ENCODE measurements at regions not wholly inside any gene's neighbourhood (a gene's known extent, or its start where the extent isn't known, plus 50 kb on each side); places are given as distances from the start of the nearest gene placed in this dataset.

DNA sequence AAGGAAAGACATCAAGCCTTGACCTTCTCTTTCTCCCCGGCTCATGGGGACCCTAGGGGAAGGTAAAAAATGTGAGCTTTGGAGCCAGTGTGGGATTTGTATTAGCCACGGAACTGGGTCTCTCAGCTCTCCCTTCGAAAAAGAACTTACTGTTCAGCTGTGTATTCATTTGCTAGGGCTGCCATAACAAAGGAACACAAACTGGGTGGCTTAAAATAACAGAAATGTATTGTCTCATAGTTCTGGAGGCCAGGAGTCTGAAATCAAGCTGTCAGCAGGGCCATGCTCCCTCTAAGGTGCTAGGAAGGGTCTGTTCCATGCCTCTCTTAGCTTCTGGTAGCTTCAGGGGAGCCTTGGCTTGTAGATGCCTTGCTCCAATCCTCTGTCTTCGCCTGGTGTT is 83.5 kb upstream of the SLC2A1 start:
- Histone ChIP-seq H3K4me3 (ENCODE audit: low read depth, low read length, poor library complexity, severe bottlenecking) (no peak overlapping the region), H3K36me3 (ENCODE audit: insufficient read depth, low read length, poor library complexity, severe bottlenecking) (no peaks in the 10 kb centered on the region), H3K9me3 (ENCODE audit: low read depth, low read length, poor library complexity, severe bottlenecking) (no peaks in the 10 kb centered on the region), H3K27ac (ENCODE audit: low read depth, low read length, poor library complexity, severe bottlenecking) (no peak overlapping the region), H3K4me1 (ENCODE audit: insufficient read depth, low read length, poor library complexity, severe bottlenecking) (peaks cover 12% of the 10 kb centered on the region), H3K27me3 (replicated peaks; ENCODE audit: insufficient read depth, low read depth, low read length, poor library complexity) (no peaks in the 10 kb centered on the region)
- ChIA-PET CTCF (no interaction called here), POLR2A (ENCODE audit: low non-redundant PET) (no interaction called here)
- TF ChIP-seq EZH2 (IDR thresholded peaks at IDR 0.05; ENCODE audit: borderline replicate concordance, low read depth, low read length, poor library complexity, severe bottlenecking) = no peak
- TF ChIP-seq, protein P1, sequence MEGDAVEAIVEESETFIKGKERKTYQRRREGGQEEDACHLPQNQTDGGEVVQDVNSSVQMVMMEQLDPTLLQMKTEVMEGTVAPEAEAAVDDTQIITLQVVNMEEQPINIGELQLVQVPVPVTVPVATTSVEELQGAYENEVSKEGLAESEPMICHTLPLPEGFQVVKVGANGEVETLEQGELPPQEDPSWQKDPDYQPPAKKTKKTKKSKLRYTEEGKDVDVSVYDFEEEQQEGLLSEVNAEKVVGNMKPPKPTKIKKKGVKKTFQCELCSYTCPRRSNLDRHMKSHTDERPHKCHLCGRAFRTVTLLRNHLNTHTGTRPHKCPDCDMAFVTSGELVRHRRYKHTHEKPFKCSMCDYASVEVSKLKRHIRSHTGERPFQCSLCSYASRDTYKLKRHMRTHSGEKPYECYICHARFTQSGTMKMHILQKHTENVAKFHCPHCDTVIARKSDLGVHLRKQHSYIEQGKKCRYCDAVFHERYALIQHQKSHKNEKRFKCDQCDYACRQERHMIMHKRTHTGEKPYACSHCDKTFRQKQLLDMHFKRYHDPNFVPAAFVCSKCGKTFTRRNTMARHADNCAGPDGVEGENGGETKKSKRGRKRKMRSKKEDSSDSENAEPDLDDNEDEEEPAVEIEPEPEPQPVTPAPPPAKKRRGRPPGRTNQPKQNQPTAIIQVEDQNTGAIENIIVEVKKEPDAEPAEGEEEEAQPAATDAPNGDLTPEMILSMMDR (conservative IDR thresholded peaks at IDR 0.05; ENCODE audit: low read depth, low read length) = no peak
- intact Hi-C loops (cut with micrococcal nuclease; ENCODE audit: unreplicated experiment) = no loop called here
- DNase-seq (ENCODE audit: low spot score) = no peak
- no TSS peak for BruUV-seq (replicated peaks)

DNA sequence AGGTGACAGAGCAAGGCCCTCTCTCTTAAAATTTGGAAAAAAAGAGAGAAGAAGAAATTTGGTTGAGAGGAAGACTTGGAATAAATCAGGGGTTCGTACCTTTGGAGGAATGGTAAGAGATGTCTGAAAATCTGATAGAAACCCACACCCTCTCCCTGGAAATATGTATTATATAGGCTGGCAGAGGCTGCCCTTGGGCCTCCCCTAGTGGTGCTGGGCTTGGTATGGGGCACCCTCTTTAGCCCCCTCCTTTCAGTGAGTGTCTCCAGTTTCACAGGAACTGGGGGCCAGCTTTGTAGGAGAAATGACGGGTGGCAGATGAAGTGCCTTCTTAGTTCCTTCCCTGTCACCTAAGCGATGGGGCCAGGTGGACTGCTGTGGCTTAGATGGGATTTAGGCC is 82.9 kb upstream of the SLC2A1 start:
- Histone ChIP-seq H3K4me3 (ENCODE audit: low read depth, low read length, poor library complexity, severe bottlenecking) (no peak overlapping the region), H3K4me1 (ENCODE audit: insufficient read depth, low read length, poor library complexity, severe bottlenecking) (peaks cover 12% of the 10 kb centered on the region), H3K36me3 (ENCODE audit: insufficient read depth, low read length, poor library complexity, severe bottlenecking) (no peaks in the 10 kb centered on the region), H3K27me3 (replicated peaks; ENCODE audit: insufficient read depth, low read depth, low read length, poor library complexity) (no peaks in the 10 kb centered on the region), H3K27ac (ENCODE audit: low read depth, low read length, poor library complexity, severe bottlenecking) (no peak overlapping the region), H3K9me3 (ENCODE audit: low read depth, low read length, poor library complexity, severe bottlenecking) (no peaks in the 10 kb centered on the region)
- intact Hi-C loops (cut with micrococcal nuclease; ENCODE audit: unreplicated experiment) = no loop called here
- POLR2A ChIA-PET (ENCODE audit: low non-redundant PET) = no interaction called here
- BruUV-seq (replicated peaks) = no TSS peak
- CTCF ChIA-PET = no interaction called here
- TF ChIP-seq EZH2 (IDR thresholded peaks at IDR 0.05; ENCODE audit: borderline replicate concordance, low read depth, low read length, poor library complexity, severe bottlenecking) = no peak
- TF ChIP-seq, protein P1 (conservative IDR thresholded peaks at IDR 0.05; ENCODE audit: low read depth, low read length) = no peak
- DNase-seq (ENCODE audit: low spot score) = no peak

DNA sequence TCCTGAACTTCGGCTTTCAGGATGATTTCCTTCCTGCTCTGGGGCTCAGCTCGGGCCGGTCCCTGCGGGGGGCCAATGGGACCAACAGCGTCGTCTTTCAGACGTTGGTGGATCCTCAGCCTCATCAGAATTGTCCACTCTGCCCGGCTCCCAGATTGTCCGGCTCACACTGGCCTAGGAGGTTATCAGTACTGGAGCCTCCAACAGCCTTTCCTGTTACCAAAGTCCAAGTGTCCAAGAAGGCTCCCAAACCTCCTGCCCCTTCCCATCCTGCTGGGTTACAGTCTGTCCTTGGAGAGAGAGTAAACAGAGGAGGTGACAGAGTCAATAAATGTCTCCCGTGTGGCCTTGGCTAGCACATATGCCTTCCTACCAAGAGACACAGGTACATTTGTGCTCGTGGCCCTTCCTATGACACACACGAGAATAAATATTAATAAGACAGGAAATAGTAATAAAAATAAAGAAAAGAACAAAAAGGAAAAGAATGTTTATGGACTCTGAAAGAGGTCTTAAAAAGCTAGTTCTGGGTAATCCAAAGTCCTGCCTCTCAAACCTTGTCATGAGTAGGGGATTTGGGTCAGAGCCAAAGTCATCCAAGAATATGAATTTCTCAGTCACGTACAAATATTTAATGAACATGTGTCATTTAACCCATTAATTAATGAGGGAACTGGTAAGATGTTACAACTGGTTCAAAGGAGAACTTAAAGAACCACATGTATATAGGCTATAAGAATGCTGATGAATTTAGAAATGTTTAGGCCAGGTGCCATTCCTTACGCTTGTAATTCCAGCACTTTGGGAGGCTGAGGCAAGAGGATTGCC is 80.8 kb upstream of the SLC2A1 start:
- DNase-seq (ENCODE audit: low spot score) = no peak
- Histone ChIP-seq H3K36me3 (ENCODE audit: insufficient read depth, low read length, poor library complexity, severe bottlenecking) (no peaks in the 10 kb centered on the region), H3K9me3 (ENCODE audit: low read depth, low read length, poor library complexity, severe bottlenecking) (no peaks in the 10 kb centered on the region), H3K4me3 (ENCODE audit: low read depth, low read length, poor library complexity, severe bottlenecking) (no peak overlapping the region), H3K27me3 (replicated peaks; ENCODE audit: insufficient read depth, low read depth, low read length, poor library complexity) (no peaks in the 10 kb centered on the region), H3K27ac (ENCODE audit: low read depth, low read length, poor library complexity, severe bottlenecking) (no peak overlapping the region), H3K4me1 (ENCODE audit: insufficient read depth, low read length, poor library complexity, severe bottlenecking) (peaks cover 12% of the 10 kb centered on the region)
- ChIA-PET POLR2A (ENCODE audit: low non-redundant PET) (no interaction called here), CTCF (no interaction called here)
- intact Hi-C loops (cut with micrococcal nuclease; ENCODE audit: unreplicated experiment) = no loop called here
- TF ChIP-seq EZH2 (IDR thresholded peaks at IDR 0.05; ENCODE audit: borderline replicate concordance, low read depth, low read length, poor library complexity, severe bottlenecking) = no peak
- TF ChIP-seq, protein P1 (conservative IDR thresholded peaks at IDR 0.05; ENCODE audit: low read depth, low read length) = no peak
- BruUV-seq (replicated peaks) = no TSS peak
